ENCODE measurements at regions not wholly inside any gene's neighbourhood (a gene's known extent, or its start where the extent isn't known, plus 50 kb on each side); places are given as distances from the start of the nearest gene placed in this dataset.
A peak's percentile ranks its signal among the peaks of the same experiment; 100 is the strongest.

GRCh38 chr1:34331020-34331926 is 154.6 kb downstream of the C1orf94 start:
- no peak for DNase-seq

GRCh38 chr1:34332996-34333395 is 156.3 kb downstream of the C1orf94 start:
- DNase-seq: no peak

DNA sequence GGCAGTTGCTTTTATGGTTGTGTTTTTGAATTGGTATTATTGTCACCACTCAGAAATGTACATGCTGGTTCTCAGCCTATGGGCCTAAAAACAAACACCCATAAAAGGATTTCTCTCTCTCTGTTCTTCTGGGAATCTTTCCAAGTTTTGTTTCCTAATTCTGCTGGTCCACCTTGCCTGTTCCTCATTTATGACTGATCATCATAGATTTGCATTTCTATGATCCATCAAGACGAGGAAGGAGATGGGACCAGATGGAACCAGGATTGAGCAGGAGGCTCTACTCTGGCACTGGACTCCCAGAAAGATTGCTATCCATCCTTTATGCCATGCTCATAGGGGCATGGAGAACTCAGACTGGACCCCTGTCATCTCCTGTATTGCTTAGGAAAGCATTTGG is 162.2 kb downstream of the C1orf94 start:
- DNase-seq: no peak

GRCh38 chr1:34341896-34342295 is 165.2 kb downstream of the C1orf94 start:
- DNase-seq: no peak

- DNase-seq: no peak
Measured at GRCh38 chr1:34342334-34342733, 165.6 kb downstream of the C1orf94 start.

- DNase-seq: peak; percentile 91
Measured at GRCh38 chr1:34346128-34346527, 169.4 kb downstream of the C1orf94 start.

GRCh38 chr1:34353409-34353808 is 176.7 kb downstream of the C1orf94 start:
- DNase-seq: no peak

- DNase-seq: no peak
Measured at GRCh38 chr1:34354367-34354766, 177.7 kb downstream of the C1orf94 start.

DNA sequence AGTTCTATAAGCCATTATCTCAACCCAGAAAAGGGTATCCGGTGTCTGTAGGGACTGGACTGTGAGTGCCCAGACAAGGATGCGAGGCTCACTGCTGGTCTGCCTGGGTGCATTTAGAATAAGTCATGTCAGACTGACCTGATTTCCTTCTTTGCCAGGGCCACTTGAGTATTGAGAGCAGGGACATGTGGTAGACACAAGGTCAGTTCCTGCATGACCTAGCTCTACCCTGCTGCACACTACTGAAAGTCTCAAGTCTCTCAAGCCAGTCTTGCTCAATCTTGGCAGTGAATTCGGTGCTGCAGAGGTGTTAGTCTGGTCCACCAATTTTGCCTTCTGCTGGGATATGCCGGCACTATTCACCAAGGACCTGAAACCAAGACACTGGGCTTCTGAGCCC is 180.1 kb downstream of the C1orf94 start:
- no peak for DNase-seq

- DNase-seq: no peak
Measured at GRCh38 chr1:34358636-34359035, 181.9 kb downstream of the C1orf94 start.

- no peak for DNase-seq
Measured at GRCh38 chr1:34359411-34359810, 182.7 kb downstream of the C1orf94 start.

- DNase-seq: no peak
Measured at GRCh38 chr1:34360574-34360973, 183.9 kb downstream of the C1orf94 start.

DNA sequence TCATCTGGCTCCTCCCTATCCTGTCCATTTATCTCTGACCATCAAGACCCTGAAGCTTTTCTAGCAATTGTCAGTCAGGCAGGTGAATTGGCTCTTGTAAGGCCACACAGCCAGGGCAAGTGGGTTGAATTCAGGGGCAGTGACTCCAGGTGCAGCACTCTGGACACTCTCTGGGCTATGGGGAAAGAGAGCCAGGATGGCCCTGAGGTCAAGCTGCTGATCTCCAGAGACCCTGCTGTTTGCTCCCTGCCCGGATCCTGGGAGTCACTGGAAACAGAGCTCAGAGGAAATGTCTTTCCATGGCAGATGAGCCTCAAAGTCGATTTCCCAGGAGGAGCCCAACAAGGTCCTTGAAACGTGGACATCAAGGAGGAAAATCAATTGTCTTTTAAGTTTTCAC is 184.4 kb downstream of the C1orf94 start:
- no peak for DNase-seq

- DNase-seq: no peak
Measured at GRCh38 chr1:34361781-34362357, 185.2 kb downstream of the C1orf94 start.

GRCh38 chr1:34362949-34363348 is 186.2 kb downstream of the C1orf94 start:
- peak; percentile 99 for DNase-seq

DNA sequence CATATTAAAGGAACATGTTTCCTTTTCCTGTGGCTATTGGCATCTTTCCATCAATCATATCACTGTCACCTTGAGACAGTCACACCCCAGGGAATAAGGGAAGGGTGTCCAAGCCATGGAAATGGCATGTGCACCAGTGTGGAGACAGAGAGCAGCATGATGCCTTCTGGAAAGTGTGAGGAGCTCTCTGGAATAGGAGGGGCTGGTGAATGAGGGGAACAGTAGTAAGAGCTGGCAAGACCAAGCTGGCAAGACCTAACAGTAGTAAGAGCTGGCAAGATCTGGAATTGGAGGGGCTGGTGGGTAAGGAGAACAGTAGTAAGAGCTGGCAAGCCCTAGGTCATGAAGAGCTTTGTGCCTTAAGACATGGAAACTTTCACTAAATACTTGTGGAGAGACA is 186.7 kb downstream of the C1orf94 start:
- no peak for DNase-seq

GRCh38 chr1:34363915-34364314 is 187.2 kb downstream of the C1orf94 start:
- DNase-seq: no peak

DNA sequence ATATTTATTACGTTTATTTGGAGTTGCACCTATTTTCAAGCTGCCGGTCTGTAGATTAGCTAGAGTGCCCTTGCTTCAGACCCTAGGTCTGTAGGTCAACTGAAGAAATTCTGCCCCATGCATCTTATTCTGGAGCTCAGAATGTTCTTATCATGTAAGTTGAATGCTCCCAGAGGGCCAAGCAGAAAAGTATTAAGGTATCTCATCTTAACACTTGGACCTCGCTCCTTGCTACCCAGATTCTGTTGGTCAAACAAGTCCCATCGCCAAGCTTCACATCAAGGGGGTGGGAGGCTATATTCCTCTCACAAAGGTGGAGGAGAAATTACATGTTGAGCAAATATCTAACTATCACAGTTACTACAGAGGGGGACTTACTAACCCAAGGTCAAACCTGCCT is 187.7 kb downstream of the C1orf94 start:
- DNase-seq: no peak

DNA sequence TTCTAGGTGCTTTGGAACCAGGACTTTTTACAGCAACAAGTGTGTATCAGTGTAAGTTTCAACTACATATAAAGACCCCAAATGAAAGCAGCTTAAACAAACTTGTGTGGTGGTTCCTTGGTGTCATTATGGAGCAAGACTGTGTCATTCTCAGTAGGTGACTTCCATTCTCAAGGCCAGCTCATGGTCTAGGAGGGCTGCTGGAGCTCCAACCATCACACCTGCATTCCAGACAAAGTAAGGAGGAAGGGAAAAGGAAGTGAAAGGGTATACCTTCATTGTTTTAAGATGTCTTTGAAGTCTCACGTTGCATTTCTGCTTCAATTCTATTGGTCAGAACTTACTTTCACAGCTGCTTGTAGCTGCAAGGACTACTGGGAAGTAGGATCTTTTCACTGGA is 188.6 kb downstream of the C1orf94 start:
- DNase-seq: no peak

GRCh38 chr1:34366875-34367624 is 190.3 kb downstream of the C1orf94 start:
- no peak for DNase-seq

GRCh38 chr1:34367954-34368353 is 191.2 kb downstream of the C1orf94 start:
- DNase-seq: no peak

GRCh38 chr1:34369701-34370455 is 193.2 kb downstream of the C1orf94 start:
- no peak for DNase-seq

- no peak for DNase-seq
Measured at GRCh38 chr1:34370748-34371147, 194.0 kb downstream of the C1orf94 start.

Measured in DMS79 (cell line).